ENCODE measurements at regions not wholly inside any gene's neighbourhood (a gene's known extent, or its start where the extent isn't known, plus 50 kb on each side); places are given as distances from the start of the nearest gene placed in this dataset.

DNA sequence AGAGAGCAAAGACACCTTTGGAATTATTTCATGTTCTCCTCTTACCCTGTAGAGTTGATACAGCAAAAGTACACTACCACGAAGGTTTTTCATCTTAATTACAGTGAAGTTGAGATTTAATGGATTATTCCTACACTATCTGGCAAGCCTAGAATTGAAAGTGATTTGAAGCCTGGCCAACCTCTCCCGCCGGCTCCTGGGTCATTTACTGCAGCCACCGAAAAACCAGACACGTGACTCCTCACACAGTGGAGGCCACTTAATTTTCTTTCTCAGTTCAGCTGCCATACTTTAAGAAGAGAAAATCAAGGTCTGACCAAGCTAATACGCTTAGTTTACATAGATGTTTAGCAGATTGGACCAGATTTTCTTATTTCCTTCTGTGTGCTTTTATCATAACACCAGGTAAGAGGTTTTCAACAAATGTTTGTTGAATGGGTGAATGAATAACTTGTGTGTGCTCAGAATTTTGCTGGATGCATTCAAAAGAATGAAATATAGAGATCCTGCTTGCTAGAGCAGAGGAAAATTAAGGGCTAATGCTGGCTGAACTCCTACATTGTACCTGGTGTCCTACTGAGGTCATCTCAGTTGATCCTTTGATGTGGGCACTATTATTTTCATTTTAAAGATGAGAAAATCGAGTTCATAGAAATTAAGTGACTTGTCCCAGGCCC is 97.2 kb upstream of the PDE10A start:
- H3K36me3 ChIP-seq (ENCODE audit: control insufficient read depth, insufficient read depth, low read length): no peaks in the 10 kb centered on the region
- H3K4me3 ChIP-seq (ENCODE audit: low read length): no peak overlapping the region
- H3K4me1 ChIP-seq (ENCODE audit: control insufficient read depth, insufficient read depth, low read length): no peaks in the 10 kb centered on the region
- no peak overlapping the region for H3K9ac ChIP-seq (ENCODE audit: low read length)
- H3K27me3 ChIP-seq (ENCODE audit: control insufficient read depth, insufficient read depth, low read length): no peaks in the 10 kb centered on the region
- no peak overlapping the region for H3K27ac ChIP-seq (ENCODE audit: low read depth, low read length)

DNA sequence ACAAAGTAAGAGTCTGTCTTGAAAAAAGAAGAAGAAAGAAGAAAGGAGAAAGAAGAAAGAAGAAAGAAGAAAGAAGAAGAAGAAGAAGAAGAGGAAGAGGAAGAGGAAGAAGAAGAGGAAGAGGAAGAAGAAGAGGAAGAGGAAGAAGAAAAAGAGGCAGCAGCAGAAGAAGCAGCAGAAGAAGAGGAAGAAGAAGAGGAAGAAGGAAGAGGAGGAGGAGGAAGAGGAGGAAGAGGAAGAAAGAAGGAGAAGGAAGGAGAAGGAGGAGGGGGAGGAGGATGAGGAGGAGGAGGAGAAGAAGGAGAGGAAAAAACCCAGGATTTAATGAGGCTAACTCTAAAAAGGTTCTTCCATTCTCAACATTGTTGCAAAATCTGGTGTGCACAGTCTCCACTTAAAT is 95.4 kb upstream of the PDE10A start:
- no peaks in the 10 kb centered on the region for H3K27me3 ChIP-seq (ENCODE audit: control insufficient read depth, insufficient read depth, low read length)
- no peaks in the 10 kb centered on the region for H3K4me1 ChIP-seq (ENCODE audit: control insufficient read depth, insufficient read depth, low read length)
- no peaks in the 10 kb centered on the region for H3K36me3 ChIP-seq (ENCODE audit: control insufficient read depth, insufficient read depth, low read length)
- no peak overlapping the region for H3K27ac ChIP-seq (ENCODE audit: low read depth, low read length)
- H3K9ac ChIP-seq (ENCODE audit: low read length): no peak overlapping the region
- no peak overlapping the region for H3K4me3 ChIP-seq (ENCODE audit: low read length)

DNA sequence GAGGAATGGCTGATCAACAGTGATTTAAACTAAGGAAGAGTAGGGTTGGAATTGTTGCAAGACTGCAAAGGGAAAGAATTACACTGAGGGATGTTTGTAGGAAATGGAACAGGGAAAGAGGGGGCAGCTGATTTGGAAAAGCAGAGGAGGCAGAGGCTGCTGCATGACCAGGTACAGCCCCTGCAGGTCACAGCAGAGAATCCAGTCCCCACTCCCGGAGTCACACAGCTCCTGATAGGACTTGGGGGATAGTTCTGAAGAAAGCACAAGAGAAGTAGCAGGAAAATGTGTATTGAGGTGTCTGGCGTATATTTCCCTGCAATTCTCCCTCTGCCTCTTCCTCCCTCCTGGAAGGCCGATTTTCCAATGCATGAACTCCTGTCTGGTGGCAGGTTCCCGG is 92.5 kb upstream of the PDE10A start:
- H3K4me3 ChIP-seq (ENCODE audit: low read length): no peak overlapping the region
- no peak overlapping the region for H3K9ac ChIP-seq (ENCODE audit: low read length)
- H3K27ac ChIP-seq (ENCODE audit: low read depth, low read length): no peak overlapping the region
- no peaks in the 10 kb centered on the region for H3K27me3 ChIP-seq (ENCODE audit: control insufficient read depth, insufficient read depth, low read length)
- no peaks in the 10 kb centered on the region for H3K36me3 ChIP-seq (ENCODE audit: control insufficient read depth, insufficient read depth, low read length)
- no peaks in the 10 kb centered on the region for H3K4me1 ChIP-seq (ENCODE audit: control insufficient read depth, insufficient read depth, low read length)

DNA sequence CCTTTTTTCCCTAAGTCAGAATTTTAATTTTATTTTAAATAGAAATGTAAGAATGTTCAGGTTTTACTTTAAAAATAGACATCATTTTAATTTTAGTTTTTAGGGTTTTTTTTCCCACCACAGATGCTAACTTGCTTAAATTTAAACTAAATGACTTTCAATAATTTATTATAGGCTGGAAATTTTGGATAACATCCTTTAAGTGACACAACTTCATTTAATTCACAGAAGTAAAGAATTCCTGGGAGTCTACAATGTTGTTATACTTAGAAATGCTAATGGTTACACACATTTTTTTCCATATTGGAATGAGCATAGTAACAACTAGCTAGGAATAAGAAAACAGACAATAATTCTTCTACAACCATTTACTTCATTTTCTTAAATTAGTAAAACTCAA is 90.5 kb upstream of the PDE10A start:
- Histone ChIP-seq H3K27me3 (ENCODE audit: control insufficient read depth, insufficient read depth, low read length) (no peaks in the 10 kb centered on the region), H3K9ac (ENCODE audit: low read length) (no peak overlapping the region), H3K36me3 (ENCODE audit: control insufficient read depth, insufficient read depth, low read length) (no peaks in the 10 kb centered on the region), H3K4me1 (ENCODE audit: control insufficient read depth, insufficient read depth, low read length) (no peaks in the 10 kb centered on the region), H3K4me3 (ENCODE audit: low read length) (no peak overlapping the region), H3K27ac (ENCODE audit: low read depth, low read length) (no peak overlapping the region)

DNA sequence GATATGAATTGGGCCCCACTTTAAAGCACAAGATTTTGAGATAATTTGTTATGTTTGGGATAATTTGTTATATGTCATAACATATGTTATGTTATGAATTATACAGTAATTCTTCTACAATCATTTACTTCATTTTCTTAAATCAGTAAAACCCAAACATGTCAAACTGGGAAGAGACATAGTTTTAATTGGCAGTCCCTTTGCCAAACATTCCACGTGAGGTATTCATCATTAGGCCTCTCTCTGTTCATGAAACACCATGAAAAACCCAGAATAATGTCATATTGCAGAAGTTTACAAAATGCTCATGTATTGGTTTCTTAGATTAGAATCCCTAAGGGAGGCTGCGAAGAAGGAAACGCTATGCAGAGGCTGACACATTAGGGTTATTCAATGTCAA is 89.4 kb upstream of the PDE10A start:
- Histone ChIP-seq H3K4me1 (ENCODE audit: control insufficient read depth, insufficient read depth, low read length) (no peaks in the 10 kb centered on the region), H3K9ac (ENCODE audit: low read length) (no peak overlapping the region), H3K4me3 (ENCODE audit: low read length) (no peak overlapping the region), H3K27ac (ENCODE audit: low read depth, low read length) (no peak overlapping the region), H3K36me3 (ENCODE audit: control insufficient read depth, insufficient read depth, low read length) (no peaks in the 10 kb centered on the region), H3K27me3 (ENCODE audit: control insufficient read depth, insufficient read depth, low read length) (no peaks in the 10 kb centered on the region)

DNA sequence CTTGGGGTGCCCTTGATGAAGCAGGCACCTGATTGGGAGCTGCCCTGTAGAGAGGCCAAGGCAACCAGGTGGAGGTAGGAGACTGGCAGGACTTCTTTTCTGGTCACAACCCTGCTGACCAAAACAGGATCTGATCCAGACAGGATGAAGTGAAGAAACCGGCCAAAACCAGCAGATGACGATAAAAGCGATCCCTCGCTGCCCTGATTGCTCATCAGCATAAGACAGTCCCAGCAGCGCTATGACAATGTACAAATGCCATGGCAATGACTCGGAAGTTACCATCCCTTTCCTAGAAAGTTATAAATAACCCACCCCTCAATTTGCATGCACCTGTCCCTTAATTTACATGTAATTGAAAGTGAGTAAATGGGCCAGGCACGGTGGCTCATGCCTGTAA is 88.4 kb upstream of the PDE10A start:
- Histone ChIP-seq H3K4me3 (ENCODE audit: low read length) (no peak overlapping the region), H3K36me3 (ENCODE audit: control insufficient read depth, insufficient read depth, low read length) (no peaks in the 10 kb centered on the region), H3K9ac (ENCODE audit: low read length) (no peak overlapping the region), H3K27ac (ENCODE audit: low read depth, low read length) (no peak overlapping the region), H3K27me3 (ENCODE audit: control insufficient read depth, insufficient read depth, low read length) (no peaks in the 10 kb centered on the region), H3K4me1 (ENCODE audit: control insufficient read depth, insufficient read depth, low read length) (no peaks in the 10 kb centered on the region)

DNA sequence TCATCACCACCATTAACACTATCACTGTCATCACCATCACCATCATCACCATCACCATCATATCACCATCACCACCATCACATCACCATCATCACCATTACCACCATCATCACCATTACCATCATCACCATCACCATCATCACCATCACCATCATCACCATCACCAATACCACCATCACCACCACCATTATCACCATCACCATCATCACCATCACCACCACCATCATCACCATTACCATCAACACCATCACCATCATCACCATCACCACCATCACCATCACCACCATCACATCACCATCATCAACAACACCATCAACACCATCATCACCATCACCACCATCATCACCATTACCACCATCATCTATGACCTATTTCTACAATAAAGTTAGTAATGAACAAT is 86.1 kb upstream of the PDE10A start:
- Histone ChIP-seq H3K27me3 (ENCODE audit: control insufficient read depth, insufficient read depth, low read length) (no peaks in the 10 kb centered on the region), H3K36me3 (ENCODE audit: control insufficient read depth, insufficient read depth, low read length) (no peaks in the 10 kb centered on the region), H3K9ac (ENCODE audit: low read length) (no peak overlapping the region), H3K4me1 (ENCODE audit: control insufficient read depth, insufficient read depth, low read length) (no peaks in the 10 kb centered on the region), H3K27ac (ENCODE audit: low read depth, low read length) (no peak overlapping the region), H3K4me3 (ENCODE audit: low read length) (no peak overlapping the region)

DNA sequence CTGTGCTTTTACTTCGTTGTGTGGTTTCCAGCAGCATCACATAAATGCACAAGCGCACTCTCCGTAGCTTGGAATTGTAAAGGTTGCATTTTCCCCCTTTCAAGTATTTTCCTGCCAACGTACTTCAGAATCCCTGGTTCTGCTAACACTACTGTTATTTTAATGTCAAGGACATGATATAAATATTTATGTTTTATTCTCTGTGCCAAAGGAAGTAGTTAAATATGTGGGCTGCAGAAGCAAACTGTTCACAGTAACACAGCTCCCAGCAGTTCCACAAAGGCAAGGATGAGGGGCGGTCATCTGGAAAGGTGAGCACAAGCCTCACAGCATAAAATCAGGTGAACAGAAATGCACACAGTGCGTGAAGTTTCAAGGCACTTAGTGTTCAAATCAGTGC is 85.3 kb upstream of the PDE10A start:
- Histone ChIP-seq H3K27ac (ENCODE audit: low read depth, low read length) (no peak overlapping the region), H3K4me1 (ENCODE audit: control insufficient read depth, insufficient read depth, low read length) (no peaks in the 10 kb centered on the region), H3K9ac (ENCODE audit: low read length) (no peak overlapping the region), H3K27me3 (ENCODE audit: control insufficient read depth, insufficient read depth, low read length) (no peaks in the 10 kb centered on the region), H3K4me3 (ENCODE audit: low read length) (no peak overlapping the region), H3K36me3 (ENCODE audit: control insufficient read depth, insufficient read depth, low read length) (no peaks in the 10 kb centered on the region)

DNA sequence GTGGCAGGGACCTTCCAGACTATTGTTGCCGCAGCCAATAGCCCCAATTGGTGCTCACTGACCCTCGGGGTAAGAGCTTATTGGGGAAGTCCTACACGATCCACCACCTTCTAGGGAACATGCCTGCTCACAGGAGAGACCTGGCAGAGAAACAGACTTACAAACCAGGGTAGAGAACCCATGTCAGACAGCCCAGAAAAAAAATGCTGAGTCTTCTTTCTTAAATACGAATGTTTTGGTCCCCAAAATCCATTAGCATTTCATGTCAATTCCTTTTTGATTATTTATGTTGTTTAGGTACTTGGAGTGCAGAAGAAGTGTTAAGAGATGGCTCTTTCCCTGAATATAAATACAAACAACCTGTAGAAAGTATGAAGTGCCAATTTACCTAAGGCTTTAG is 84.9 kb upstream of the PDE10A start:
- no peak overlapping the region for H3K9ac ChIP-seq (ENCODE audit: low read length)
- no peaks in the 10 kb centered on the region for H3K27me3 ChIP-seq (ENCODE audit: control insufficient read depth, insufficient read depth, low read length)
- H3K36me3 ChIP-seq (ENCODE audit: control insufficient read depth, insufficient read depth, low read length): no peaks in the 10 kb centered on the region
- no peak overlapping the region for H3K27ac ChIP-seq (ENCODE audit: low read depth, low read length)
- no peak overlapping the region for H3K4me3 ChIP-seq (ENCODE audit: low read length)
- no peaks in the 10 kb centered on the region for H3K4me1 ChIP-seq (ENCODE audit: control insufficient read depth, insufficient read depth, low read length)

DNA sequence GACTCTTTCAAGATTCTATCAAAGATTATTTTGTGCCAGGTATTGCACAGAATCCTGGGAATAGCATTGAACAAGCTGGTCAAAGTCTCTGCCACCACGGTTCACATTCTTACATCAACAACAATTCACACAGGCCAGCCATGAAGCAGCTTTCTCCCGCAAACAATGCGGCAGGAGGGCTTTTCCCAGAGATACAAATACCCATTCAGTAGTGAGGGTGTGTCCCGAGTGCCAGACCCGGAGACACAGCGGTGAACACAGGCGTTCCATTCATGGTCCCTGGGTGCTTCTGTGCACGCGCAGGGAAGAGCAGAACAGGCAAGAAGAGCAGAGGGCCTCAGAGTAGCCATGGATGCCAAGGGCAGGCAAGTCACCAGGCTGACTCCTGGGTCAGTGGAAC is 83.3 kb upstream of the PDE10A start:
- no peaks in the 10 kb centered on the region for H3K4me1 ChIP-seq (ENCODE audit: control insufficient read depth, insufficient read depth, low read length)
- no peak overlapping the region for H3K4me3 ChIP-seq (ENCODE audit: low read length)
- H3K36me3 ChIP-seq (ENCODE audit: control insufficient read depth, insufficient read depth, low read length): no peaks in the 10 kb centered on the region
- no peak overlapping the region for H3K27ac ChIP-seq (ENCODE audit: low read depth, low read length)
- no peak overlapping the region for H3K9ac ChIP-seq (ENCODE audit: low read length)
- no peaks in the 10 kb centered on the region for H3K27me3 ChIP-seq (ENCODE audit: control insufficient read depth, insufficient read depth, low read length)

DNA sequence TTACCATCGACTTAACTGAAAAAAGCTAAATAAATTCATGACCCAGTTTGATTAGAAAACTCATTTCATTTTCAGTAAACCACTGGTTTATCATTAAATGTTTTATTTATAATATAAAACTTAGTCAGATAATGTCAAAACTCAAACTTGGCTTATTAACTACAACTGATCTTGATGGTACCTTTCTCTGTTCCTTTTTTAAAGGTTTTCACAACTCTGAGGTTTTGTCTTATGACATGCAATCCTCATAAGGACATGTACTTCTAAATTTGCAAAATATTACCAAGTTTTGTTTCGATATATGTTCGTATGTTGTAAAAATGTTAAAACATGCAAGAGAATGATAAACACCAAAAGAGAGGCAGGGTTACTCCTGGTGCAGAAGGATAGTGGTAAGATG is 82.5 kb upstream of the PDE10A start:
- Histone ChIP-seq H3K27me3 (ENCODE audit: control insufficient read depth, insufficient read depth, low read length) (no peaks in the 10 kb centered on the region), H3K4me3 (ENCODE audit: low read length) (no peak overlapping the region), H3K4me1 (ENCODE audit: control insufficient read depth, insufficient read depth, low read length) (no peaks in the 10 kb centered on the region), H3K27ac (ENCODE audit: low read depth, low read length) (no peak overlapping the region), H3K36me3 (ENCODE audit: control insufficient read depth, insufficient read depth, low read length) (no peaks in the 10 kb centered on the region), H3K9ac (ENCODE audit: low read length) (no peak overlapping the region)

DNA sequence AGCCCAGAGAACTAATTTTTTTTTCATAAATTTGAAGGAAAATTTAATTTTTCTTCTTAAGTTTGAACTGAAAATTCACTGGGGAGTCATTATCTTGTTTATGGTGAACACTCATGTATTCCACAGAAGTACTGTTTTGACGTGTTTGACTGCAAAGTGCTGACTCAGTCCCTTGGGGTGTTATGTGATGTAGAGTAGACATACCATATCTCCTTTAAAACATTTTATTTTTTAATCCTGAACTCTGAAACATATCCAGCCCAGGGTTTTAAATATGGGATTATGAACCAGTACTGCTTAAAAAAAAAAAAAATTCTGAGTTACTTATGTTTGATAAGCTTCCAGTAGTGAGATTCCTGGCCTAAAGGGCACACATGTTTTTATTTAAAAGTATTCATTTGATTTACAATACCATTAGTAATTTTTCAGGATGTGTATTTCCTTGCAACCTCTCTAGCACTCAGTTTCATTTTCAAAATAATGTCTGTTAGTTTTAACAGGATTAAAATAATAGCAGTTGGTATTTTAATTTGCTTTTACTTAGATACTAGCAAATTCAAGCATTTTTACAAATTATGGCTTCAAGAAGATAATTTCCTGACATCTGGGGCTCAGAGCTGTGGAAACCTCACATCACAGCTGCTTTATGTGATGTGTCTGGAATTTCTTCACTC is 81.7 kb upstream of the PDE10A start:
- no peak overlapping the region for H3K9ac ChIP-seq (ENCODE audit: low read length)
- H3K27ac ChIP-seq (ENCODE audit: low read depth, low read length): no peak overlapping the region
- H3K4me3 ChIP-seq (ENCODE audit: low read length): no peak overlapping the region
- H3K4me1 ChIP-seq (ENCODE audit: control insufficient read depth, insufficient read depth, low read length): no peaks in the 10 kb centered on the region
- H3K27me3 ChIP-seq (ENCODE audit: control insufficient read depth, insufficient read depth, low read length): no peaks in the 10 kb centered on the region
- no peaks in the 10 kb centered on the region for H3K36me3 ChIP-seq (ENCODE audit: control insufficient read depth, insufficient read depth, low read length)

DNA sequence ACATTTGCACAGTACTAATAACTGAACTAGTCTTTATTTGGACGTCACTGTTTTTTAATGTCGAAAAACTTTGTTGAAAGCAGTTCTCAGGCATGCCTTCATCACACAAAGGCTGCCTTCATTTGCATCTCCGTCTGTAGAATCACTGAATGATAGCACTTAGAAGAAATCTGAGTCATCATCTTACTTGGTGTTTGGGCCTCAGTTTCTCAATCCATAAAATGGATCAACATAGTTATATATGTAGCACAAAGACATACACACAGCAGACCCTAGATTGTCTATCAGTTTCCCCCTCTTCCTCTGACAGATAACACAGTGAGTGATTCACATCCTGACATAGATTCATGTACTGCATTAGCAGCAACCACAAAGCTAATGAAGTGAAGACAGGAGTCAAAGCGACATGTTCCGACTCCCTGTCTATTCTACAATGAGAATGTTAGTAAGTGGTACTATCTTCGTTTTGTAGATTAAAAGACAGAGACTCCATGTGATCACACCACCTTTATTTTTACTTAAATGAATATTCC is 80.4 kb upstream of the PDE10A start:
- Histone ChIP-seq H3K4me1 (ENCODE audit: control insufficient read depth, insufficient read depth, low read length) (no peaks in the 10 kb centered on the region), H3K36me3 (ENCODE audit: control insufficient read depth, insufficient read depth, low read length) (no peaks in the 10 kb centered on the region), H3K27me3 (ENCODE audit: control insufficient read depth, insufficient read depth, low read length) (no peaks in the 10 kb centered on the region), H3K4me3 (ENCODE audit: low read length) (no peak overlapping the region), H3K27ac (ENCODE audit: low read depth, low read length) (no peak overlapping the region), H3K9ac (ENCODE audit: low read length) (no peak overlapping the region)
